ENCODE measurements at regions not wholly inside any gene's neighbourhood (a gene's known extent, or its start where the extent isn't known, plus 50 kb on each side); places are given as distances from the start of the nearest gene placed in this dataset.
"Not testable (repeated sequence)": the region's sequence is repeated elsewhere in the genome, so short reads cannot be mapped to it uniquely, and the experiment has no call there.

GRCh38 chr11:89545691-89546090 lies 54.5 kb upstream of the NOX4 start:
- Histone ChIP-seq H3K9me3 (ENCODE audit: low read depth) (no peaks in the 10 kb centered on the region), H3K4me2 (ENCODE audit: unreplicated experiment) (no peak overlapping the region), H3F3A (ENCODE audit: insufficient read depth) (no peaks in the 10 kb centered on the region), H3K4me3 (no peak overlapping the region), H3K27ac (no peak overlapping the region), H4K20me1 (ENCODE audit: insufficient read depth) (no peaks in the 10 kb centered on the region), H3K36me3 (ENCODE audit: low read depth) (no peaks in the 10 kb centered on the region), H3K79me2 (ENCODE audit: insufficient read depth) (no peaks in the 10 kb centered on the region), H2AFZ (no peak overlapping the region), H3K27me3 (replicated peaks; ENCODE audit: insufficient read depth) (no peaks in the 10 kb centered on the region), H3K9ac (no peak overlapping the region), H3K4me1 (ENCODE audit: insufficient read depth) (no peaks in the 10 kb centered on the region), H3K9me2 (ENCODE audit: insufficient read depth) (no peaks in the 10 kb centered on the region)
- in situ Hi-C loops (cut with MboI): no loop called here
- TF ChIP-seq EZH2 (IDR thresholded peaks at IDR 0.05; ENCODE audit: insufficient read depth, poor library complexity, severe bottlenecking) (no peak), EZH2phosphoT487 (IDR thresholded peaks at IDR 0.05; ENCODE audit: insufficient read depth, low read depth) (no peak)
- 30 to 32% methylated on average over 3 of the region's 3 CpGs for WGBS, 2 experiments (ENCODE audit: low coverage in 1 of 2, low lambda C conversion rate in 2 of 2, missing lambda C conversion rate in 2 of 2)
- DNase-seq: no peak

DNA sequence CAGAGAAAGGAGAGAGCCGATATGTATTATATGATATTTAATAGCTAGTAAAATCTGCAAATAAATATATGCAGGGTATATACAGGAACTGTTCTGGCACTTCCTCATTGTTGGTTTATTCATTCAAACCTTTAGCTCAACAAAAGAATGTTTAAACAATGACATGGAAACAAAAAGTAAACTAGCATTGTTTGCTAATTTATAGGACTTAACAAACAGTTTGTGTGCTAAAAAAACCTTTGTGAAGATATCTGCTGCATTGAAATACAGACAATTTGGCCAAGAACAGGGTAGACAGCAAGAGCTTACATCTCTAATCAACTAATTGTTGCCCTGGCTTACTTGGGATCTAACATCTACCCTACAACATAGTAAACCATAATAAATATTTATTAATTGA lies 64.6 kb upstream of the NOX4 start:
- H3K9me3 ChIP-seq (ENCODE audit: low read depth); H3K9me2 ChIP-seq (ENCODE audit: insufficient read depth); H3K9ac ChIP-seq; in situ Hi-C loops (cut with MboI); H3K4me2 ChIP-seq (ENCODE audit: unreplicated experiment); DNase-seq; H4K20me1 ChIP-seq (ENCODE audit: insufficient read depth); H3K36me3 ChIP-seq (ENCODE audit: low read depth); H3K79me2 ChIP-seq (ENCODE audit: insufficient read depth); H3K4me1 ChIP-seq (ENCODE audit: insufficient read depth); H2AFZ ChIP-seq; H3F3A ChIP-seq (ENCODE audit: insufficient read depth); H3K27ac ChIP-seq; H3K4me3 ChIP-seq; H3K27me3 ChIP-seq (replicated peaks; ENCODE audit: insufficient read depth): not testable (repeated sequence)
- 70 to 71% methylated on average over 1 of the region's 1 CpG for WGBS, 2 experiments (ENCODE audit: low coverage in 1 of 2, low lambda C conversion rate in 2 of 2, missing lambda C conversion rate in 2 of 2)

DNA sequence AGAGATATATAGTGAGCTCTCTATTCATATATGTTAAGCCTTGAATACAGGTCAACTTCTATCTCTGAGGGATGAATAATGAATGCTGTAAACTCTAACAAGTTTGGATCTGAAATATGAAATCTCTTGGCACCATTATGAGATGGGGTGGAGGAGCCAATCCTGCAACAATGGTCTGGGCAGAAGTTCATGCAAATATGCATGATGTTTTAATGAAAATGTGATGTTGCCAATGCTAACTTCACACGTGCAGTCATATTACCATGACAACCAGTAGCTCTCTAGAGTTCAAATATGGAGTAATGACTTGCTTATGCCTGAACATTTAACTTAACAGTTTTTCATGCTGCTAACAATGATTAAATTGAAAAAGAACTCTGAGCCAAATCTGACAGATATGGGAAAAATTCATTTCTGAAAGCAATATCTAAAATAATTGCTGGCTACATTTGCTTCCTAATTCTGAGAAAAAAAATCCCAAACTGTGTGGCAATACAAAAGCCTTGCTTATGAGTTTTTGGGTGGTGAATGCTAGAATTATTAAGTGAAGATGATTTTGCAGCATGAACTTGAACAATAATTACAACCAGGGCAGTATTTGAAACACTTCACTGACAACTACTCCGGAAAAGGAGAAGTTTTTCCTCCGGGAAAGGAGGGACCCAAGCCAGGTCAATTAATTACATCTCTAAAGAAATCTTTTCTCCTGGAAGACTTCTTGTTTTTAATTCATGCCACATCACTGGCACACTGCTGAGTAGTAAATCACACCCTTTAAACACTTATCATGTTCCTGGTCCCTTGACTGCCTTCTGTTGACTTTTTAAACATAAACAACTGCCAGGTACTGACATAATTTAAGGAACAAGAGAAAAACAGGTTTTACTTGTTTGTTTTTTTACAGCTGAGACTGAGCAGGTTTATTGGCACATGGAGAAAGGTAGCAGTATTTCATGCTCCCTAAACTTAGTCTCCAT lies 65.8 kb upstream of the NOX4 start:
- WGBS, 2 experiments (ENCODE audit: low coverage in 1 of 2, low lambda C conversion rate in 2 of 2, missing lambda C conversion rate in 2 of 2): 3 to 14% methylated on average over 3 of the region's 3 CpGs
- not testable (repeated sequence) for H2AFZ ChIP-seq

GRCh38 chr11:89560598-89560997 lies 69.4 kb upstream of the NOX4 start:
- H2AFZ ChIP-seq; H3K36me3 ChIP-seq (ENCODE audit: low read depth); H3K4me3 ChIP-seq; H3F3A ChIP-seq (ENCODE audit: insufficient read depth); H3K4me2 ChIP-seq (ENCODE audit: unreplicated experiment); DNase-seq; H3K27ac ChIP-seq; H3K27me3 ChIP-seq (replicated peaks; ENCODE audit: insufficient read depth); H3K9me2 ChIP-seq (ENCODE audit: insufficient read depth); H3K9me3 ChIP-seq (ENCODE audit: low read depth); in situ Hi-C loops (cut with MboI); H3K79me2 ChIP-seq (ENCODE audit: insufficient read depth); H3K4me1 ChIP-seq (ENCODE audit: insufficient read depth); H4K20me1 ChIP-seq (ENCODE audit: insufficient read depth); H3K9ac ChIP-seq: not testable (repeated sequence)
- WGBS, 2 experiments (ENCODE audit: low coverage in 1 of 2, low lambda C conversion rate in 2 of 2, missing lambda C conversion rate in 2 of 2): 22 to 30% methylated on average over 3 of the region's 3 CpGs

More for the DNA sequence above, 65.8 kb upstream of the NOX4 start:
- H3K9me2 ChIP-seq (ENCODE audit: insufficient read depth); H4K20me1 ChIP-seq (ENCODE audit: insufficient read depth); H3K9me3 ChIP-seq (ENCODE audit: low read depth); H3F3A ChIP-seq (ENCODE audit: insufficient read depth); H3K9ac ChIP-seq; H3K4me1 ChIP-seq (ENCODE audit: insufficient read depth); in situ Hi-C loops (cut with MboI); H3K4me2 ChIP-seq (ENCODE audit: unreplicated experiment); H3K27ac ChIP-seq; H3K36me3 ChIP-seq (ENCODE audit: low read depth); DNase-seq; H3K4me3 ChIP-seq; H3K27me3 ChIP-seq (replicated peaks; ENCODE audit: insufficient read depth); H3K79me2 ChIP-seq (ENCODE audit: insufficient read depth): not testable (repeated sequence)

DNA sequence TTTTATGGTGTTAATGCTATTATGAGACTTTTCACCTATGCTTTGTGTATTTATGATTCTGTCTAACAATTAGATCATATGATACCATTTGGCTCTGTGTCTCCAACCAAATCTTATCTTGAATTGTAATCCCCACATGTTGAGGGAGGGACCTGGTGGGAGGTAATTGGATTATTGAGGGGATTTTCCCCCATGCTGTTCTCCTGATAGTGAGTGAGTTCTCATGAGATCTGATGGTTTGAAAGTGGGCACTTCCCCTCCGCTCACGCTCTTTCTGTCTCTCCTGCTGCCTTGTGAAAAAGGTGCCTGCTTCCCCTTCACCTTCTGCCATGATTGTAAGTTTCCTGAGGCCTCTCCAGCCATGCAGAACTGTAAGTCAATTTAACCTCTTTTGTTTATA lies 71.6 kb upstream of the NOX4 start:
- H3K36me3 ChIP-seq (ENCODE audit: low read depth); H3K9me2 ChIP-seq (ENCODE audit: insufficient read depth); H3K27ac ChIP-seq; H3K9ac ChIP-seq; H3K79me2 ChIP-seq (ENCODE audit: insufficient read depth); H3K9me3 ChIP-seq (ENCODE audit: low read depth); H4K20me1 ChIP-seq (ENCODE audit: insufficient read depth); DNase-seq; in situ Hi-C loops (cut with MboI); H3K4me1 ChIP-seq (ENCODE audit: insufficient read depth); H2AFZ ChIP-seq; H3K27me3 ChIP-seq (replicated peaks; ENCODE audit: insufficient read depth); H3F3A ChIP-seq (ENCODE audit: insufficient read depth); H3K4me3 ChIP-seq; H3K4me2 ChIP-seq (ENCODE audit: unreplicated experiment): not testable (repeated sequence)
- WGBS, 2 experiments (ENCODE audit: low coverage in 1 of 2, low lambda C conversion rate in 2 of 2, missing lambda C conversion rate in 2 of 2): 57 to 69% methylated on average over 2 of the region's 2 CpGs

Measured in GM23248 (cell line).